Panc1 (cell line): ENCODE measurements at regions not wholly inside any gene's neighbourhood (a gene's known extent, or its start where the extent isn't known, plus 50 kb on each side); places are given as distances from the start of the nearest gene placed in this dataset.

Experiments used
- ATAC-seq: fragments of 200-7000 bp; cut with Tn5 transposase; 2 replicates; pipeline ENCODE4 v1.9.1; 2020; ENCODE audit warnings: mild to moderate bottlenecking, moderate library complexity
- BruUV-seq: library from RNA; stranded (reverse); fragments of 400-500 nt; replicated peaks from 2 replicates; lab custom pipeline; 2021; lab: Mats Ljungman, UMichigan
- CTCF ChIA-PET: fragments of 300-600 bp; sonication (Branson Sonifier 250); formaldehyde crosslinking; loops from one replicate; lab custom pipeline; 2022; ENCODE audit warnings: antibody characterized with exemption; lab: Charles Lee
- POLR2A ChIA-PET: fragments of 300-600 bp; sonication (Branson Sonifier 250); formaldehyde crosslinking; loops from one replicate; lab custom pipeline; 2022; ENCODE audit warnings: antibody characterized with exemption; lab: Charles Lee
- DNase-seq: peaks from one replicate; pipeline ENCODE4 v3.0.0-alpha.2; 2010; ENCODE audit warnings: low read depth, low spot score
- H3K27ac ChIP-seq: 2 replicates; pipeline ENCODE4 v1.5.1; 2011; ENCODE audit warnings: mild to moderate bottlenecking, low read length, inconsistent platforms
- H3K27me3 ChIP-seq: fragments of 200-500 bp; sonication (Bioruptor generic); 2 replicates; pipeline ENCODE4 v1.6.0; 2014; ENCODE audit warnings: low read length, inconsistent platforms; ENCODE audit not compliant: control insufficient read depth, insufficient read depth
- H3K36me3 ChIP-seq: fragments of 200-500 bp; sonication (Bioruptor generic); 2 replicates; pipeline ENCODE4 v1.5.1; 2014; ENCODE audit warnings: inconsistent platforms, mild to moderate bottlenecking, low read length, moderate library complexity; ENCODE audit not compliant: control insufficient read depth, insufficient read depth
- H3K4me1 ChIP-seq: 2 replicates; pipeline ENCODE4 v1.5.1; 2011; ENCODE audit warnings: inconsistent platforms, mild to moderate bottlenecking, low read length, moderate library complexity; ENCODE audit not compliant: control insufficient read depth, insufficient read depth
- H3K4me3 ChIP-seq, 2 experiments: 2 replicates each; pipeline ENCODE4 v1.5.1; 2011 to 2012; ENCODE audit warnings: low read depth in 2 of 2, low read length in 2 of 2, mild to moderate bottlenecking in 2 of 2, inconsistent platforms in 1 of 2, moderate library complexity in 1 of 2
- H3K9me3 ChIP-seq: fragments of 200-500 bp; sonication (Bioruptor generic); 2 replicates; pipeline ENCODE4 v1.5.1; 2014; ENCODE audit warnings: low read depth, mild to moderate bottlenecking, inconsistent platforms, low read length, moderate library complexity; ENCODE audit not compliant: control insufficient read depth, insufficient read depth
- CTCF ChIP-seq: fragments of 450-650 bp; IDR thresholded peaks from 2 replicates; pipeline ENCODE4 v1.5.1; 2017; ENCODE audit warnings: mild to moderate bottlenecking
- POLR2AphosphoS5 ChIP-seq: IDR thresholded peaks from 2 replicates; pipeline ENCODE4 v1.6.1; 2012; ENCODE audit warnings: mild to moderate bottlenecking, low read depth, low read length, moderate library complexity
- REST ChIP-seq, 2 experiments: IDR thresholded peaks; 2 replicates each; pipeline ENCODE4 v1.6.1; 2011 to 2012; ENCODE audit warnings: low read depth in 2 of 2, control low read depth in 1 of 2, low read length in 1 of 2, mild to moderate bottlenecking in 1 of 2, moderate library complexity in 1 of 2; ENCODE audit not compliant: insufficient read depth in 1 of 2
- SIN3A ChIP-seq: IDR thresholded peaks from 2 replicates; pipeline ENCODE4 v1.6.1; 2012; ENCODE audit warnings: low read depth, mild to moderate bottlenecking, low read length, moderate library complexity, borderline replicate concordance; ENCODE audit not compliant: insufficient read depth
- TCF7L2 ChIP-seq: IDR thresholded peaks from 2 replicates; pipeline ENCODE4 v1.6.1; 2011; ENCODE audit warnings: mild to moderate bottlenecking, low read depth, low read length, inconsistent platforms
- in situ Hi-C: cut with HindIII; loops from 2 replicates; pipeline ENCODE4 v1.10.0; 2016; ENCODE audit warnings: low sequenced_read_pairs, low pct_unique_long_range_greater_than_20kb
- intact Hi-C: fragments of 100-400 bp; cut with micrococcal nuclease; formaldehyde crosslinking; loops from one replicate; pipeline ENCODE4 v1.10.0; 2022; ENCODE audit not compliant: unreplicated experiment

- BruUV-seq: no TSS peak
- Histone ChIP-seq H3K27ac (no peak overlapping the region), H3K4me3 (no peak overlapping the region), H3K9me3 (no peaks in the 10 kb centered on the region), H3K36me3 (no peaks in the 10 kb centered on the region), H3K27me3 (no peaks in the 10 kb centered on the region; the same call in 1 of the 2 replicates), H3K4me1 (no peaks in the 10 kb centered on the region)
- TF ChIP-seq POLR2AphosphoS5 (no peak), TCF7L2 (no peak), SIN3A (no peak), CTCF (no peak), REST (IDR thresholded peaks at IDR 0.05; ENCODE audit: insufficient read depth in 1 of 2, low read depth in 2 of 2, low read length in 1 of 2) (no peak)
- ATAC-seq (no peak), DNase-seq (no peak)
- ChIA-PET POLR2A (no interaction called here), CTCF (no interaction called here)
- in situ Hi-C loops: no loop called here
- intact Hi-C loops: no loop called here
Observed at GRCh38 chr2:8189316-8189715, 492.5 kb upstream of the ID2 start.

- Histone ChIP-seq H3K27ac (no peak overlapping the region), H3K4me3 (no peak overlapping the region), H3K27me3 (no peaks in the 10 kb centered on the region; the same call in 1 of the 2 replicates), H3K9me3 (no peaks in the 10 kb centered on the region), H3K36me3 (no peaks in the 10 kb centered on the region), H3K4me1 (no peaks in the 10 kb centered on the region)
- no peak for TF ChIP-seq SIN3A
- TF ChIP-seq REST (IDR thresholded peaks at IDR 0.05; ENCODE audit: insufficient read depth in 1 of 2, low read depth in 2 of 2, low read length in 1 of 2): no peak
- TF ChIP-seq POLR2AphosphoS5: no peak
- TF ChIP-seq TCF7L2: no peak
- no peak for TF ChIP-seq CTCF
- ATAC-seq (no peak), DNase-seq (no peak)
- ChIA-PET POLR2A (no interaction called here), CTCF (no interaction called here)
- intact Hi-C loops (no loop called here), in situ Hi-C loops (no loop called here)
- no TSS peak for BruUV-seq
Observed at GRCh38 chr2:8190279-8190678, 491.6 kb upstream of the ID2 start.
